Neutrophil (primary cell): ENCODE measurements at regions not wholly inside any gene's neighbourhood (a gene's known extent, or its start where the extent isn't known, plus 50 kb on each side); places are given as distances from the start of the nearest gene placed in this dataset.

ENCODE experiments used
- H3K27ac ChIP-seq: fragments of 200-600 bp; sonication (generic); 2 replicates; pipeline ENCODE4 v1.5.1; 2016; ENCODE audit warnings: mild to moderate bottlenecking, moderate library complexity
- H3K27me3 ChIP-seq: fragments of 200-600 bp; sonication (generic); 2 replicates; pipeline ENCODE4 v1.6.0; 2016; ENCODE audit warnings: mild to moderate bottlenecking
- H3K36me3 ChIP-seq: fragments of 200-600 bp; sonication (generic); 2 replicates; pipeline ENCODE4 v1.5.1; 2017
- H3K4me1 ChIP-seq, 2 experiments: fragments of 200-600 bp in 1 of 2; sonication (generic) in 1 of 2; 1 replicate in 1 of 2; 2 replicates in 1 of 2; pipeline versions ENCODE4 v1.5.1 to v1.6.1; 2013 to 2016; ENCODE audit warnings: low read depth in 1 of 2, low read length in 1 of 2, mild to moderate bottlenecking in 1 of 2, moderate library complexity in 1 of 2; ENCODE audit not compliant: control insufficient read depth in 1 of 2, insufficient read depth in 1 of 2
- H3K4me3 ChIP-seq, 2 experiments: fragments of 200-600 bp in 1 of 2; sonication (generic) in 1 of 2; 1 replicate in 1 of 2; 2 replicates in 1 of 2; pipeline ENCODE4 v1.5.1; 2013 to 2016; ENCODE audit warnings: low read depth in 1 of 2, low read length in 1 of 2, mild to moderate bottlenecking in 1 of 2, moderate library complexity in 1 of 2
- H3K9me3 ChIP-seq: fragments of 200-600 bp; sonication (generic); 2 replicates; pipeline ENCODE4 v1.5.1; 2016
- CTCF ChIP-seq: fragments of 200-600 bp; sonication (generic); IDR thresholded peaks from 2 replicates; pipeline ENCODE4 v1.5.1; 2016; ENCODE audit warnings: antibody characterized with exemption

GRCh38 chr6:164905311-164905710 lies 404.1 kb downstream of the C6orf118 start:
- H3K4me3 ChIP-seq = no peak overlapping the region
- no peak overlapping the region for H3K27ac ChIP-seq
- no peaks in the 10 kb centered on the region for H3K9me3 ChIP-seq
- no peaks in the 10 kb centered on the region for H3K27me3 ChIP-seq
- no peak for TF ChIP-seq CTCF
- no peaks in the 10 kb centered on the region for H3K4me1 ChIP-seq
- H3K36me3 ChIP-seq = no peaks in the 10 kb centered on the region

GRCh38 chr6:164898412-164898811 lies 411.0 kb downstream of the C6orf118 start:
- no peaks in the 10 kb centered on the region for H3K9me3 ChIP-seq
- H3K4me3 ChIP-seq = no peak overlapping the region
- no peaks in the 10 kb centered on the region for H3K36me3 ChIP-seq
- H3K4me1 ChIP-seq = no peaks in the 10 kb centered on the region
- no peak for TF ChIP-seq CTCF
- no peaks in the 10 kb centered on the region for H3K27me3 ChIP-seq
- no peak overlapping the region for H3K27ac ChIP-seq

GRCh38 chr6:164897523-164898235 lies 411.7 kb downstream of the C6orf118 start:
- H3K9me3 ChIP-seq = no peaks in the 10 kb centered on the region
- no peaks in the 10 kb centered on the region for H3K4me1 ChIP-seq
- no peaks in the 10 kb centered on the region for H3K27me3 ChIP-seq
- no peaks in the 10 kb centered on the region for H3K36me3 ChIP-seq
- H3K27ac ChIP-seq = no peak overlapping the region
- TF ChIP-seq CTCF = no peak
- H3K4me3 ChIP-seq = no peak overlapping the region

- Histone ChIP-seq H3K4me1 (no peaks in the 10 kb centered on the region), H3K27me3 (no peaks in the 10 kb centered on the region), H3K4me3 (no peak overlapping the region), H3K27ac (no peak overlapping the region), H3K36me3 (no peaks in the 10 kb centered on the region), H3K9me3 (no peaks in the 10 kb centered on the region)
- TF ChIP-seq CTCF = no peak
Measured at GRCh38 chr6:164889980-164890379, 419.4 kb downstream of the C6orf118 start.

- H3K4me3 ChIP-seq = no peak overlapping the region
- no peak for TF ChIP-seq CTCF
- no peaks in the 10 kb centered on the region for H3K4me1 ChIP-seq
- H3K36me3 ChIP-seq = no peaks in the 10 kb centered on the region
- H3K27me3 ChIP-seq = no peaks in the 10 kb centered on the region
- no peak overlapping the region for H3K27ac ChIP-seq
- no peaks in the 10 kb centered on the region for H3K9me3 ChIP-seq
Measured at GRCh38 chr6:164887660-164888059, 421.7 kb downstream of the C6orf118 start.
